Left ventricle myocardium superior (tissue), 1 donor: ENCODE measurements at regions not wholly inside any gene's neighbourhood (a gene's known extent, or its start where the extent isn't known, plus 50 kb on each side); places are given as distances from the start of the nearest gene placed in this dataset.

ENCODE experiments used
- ATAC-seq: fragments of 200-7000 bp; cut with Tn5 transposase; one replicate; pipeline ENCODE4 v1.9.1; 2020; ENCODE audit warnings: mild to moderate bottlenecking, moderate library complexity
- DNase-seq: peaks from one replicate; pipeline ENCODE4 v3.0.0-alpha.2; 2020
- intact Hi-C: fragments of 100-400 bp; cut with micrococcal nuclease; formaldehyde crosslinking; loops from one replicate; pipeline ENCODE4 v1.11.0; 2022
- donor health status: DM: no; HTN: yes; CAD: no; lungs with severe emphysema.

DNA sequence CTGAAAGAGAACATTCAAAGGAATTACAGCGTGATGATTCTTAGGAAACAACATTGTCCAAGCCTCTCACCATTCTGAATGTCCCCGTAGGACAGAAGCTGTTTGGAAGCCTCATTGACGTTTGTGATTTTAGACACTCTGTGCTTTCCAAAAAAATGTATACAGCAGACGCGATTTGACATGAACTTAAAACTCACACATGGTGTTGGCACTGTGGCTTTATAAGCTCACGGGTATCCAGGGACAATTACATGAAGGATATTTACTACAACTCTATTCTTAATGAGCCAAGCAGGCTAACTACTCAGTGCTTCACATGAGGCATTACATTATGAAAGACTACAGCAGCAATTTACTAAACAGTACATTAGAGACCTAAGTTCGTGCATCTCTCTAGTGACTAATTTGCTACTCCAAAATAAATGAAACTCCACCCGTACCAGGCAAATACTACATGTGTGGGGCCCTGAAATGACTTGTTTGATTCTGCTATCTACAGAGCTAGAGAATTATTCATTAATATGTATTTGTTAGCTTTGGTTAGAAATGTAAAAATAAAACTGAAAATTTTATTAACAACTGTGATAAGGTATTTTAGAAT is 620.7 kb downstream of the SPRY1 start:
- DNase-seq: no peak
- no peak for ATAC-seq
- intact Hi-C loops: no loop called here

DNA sequence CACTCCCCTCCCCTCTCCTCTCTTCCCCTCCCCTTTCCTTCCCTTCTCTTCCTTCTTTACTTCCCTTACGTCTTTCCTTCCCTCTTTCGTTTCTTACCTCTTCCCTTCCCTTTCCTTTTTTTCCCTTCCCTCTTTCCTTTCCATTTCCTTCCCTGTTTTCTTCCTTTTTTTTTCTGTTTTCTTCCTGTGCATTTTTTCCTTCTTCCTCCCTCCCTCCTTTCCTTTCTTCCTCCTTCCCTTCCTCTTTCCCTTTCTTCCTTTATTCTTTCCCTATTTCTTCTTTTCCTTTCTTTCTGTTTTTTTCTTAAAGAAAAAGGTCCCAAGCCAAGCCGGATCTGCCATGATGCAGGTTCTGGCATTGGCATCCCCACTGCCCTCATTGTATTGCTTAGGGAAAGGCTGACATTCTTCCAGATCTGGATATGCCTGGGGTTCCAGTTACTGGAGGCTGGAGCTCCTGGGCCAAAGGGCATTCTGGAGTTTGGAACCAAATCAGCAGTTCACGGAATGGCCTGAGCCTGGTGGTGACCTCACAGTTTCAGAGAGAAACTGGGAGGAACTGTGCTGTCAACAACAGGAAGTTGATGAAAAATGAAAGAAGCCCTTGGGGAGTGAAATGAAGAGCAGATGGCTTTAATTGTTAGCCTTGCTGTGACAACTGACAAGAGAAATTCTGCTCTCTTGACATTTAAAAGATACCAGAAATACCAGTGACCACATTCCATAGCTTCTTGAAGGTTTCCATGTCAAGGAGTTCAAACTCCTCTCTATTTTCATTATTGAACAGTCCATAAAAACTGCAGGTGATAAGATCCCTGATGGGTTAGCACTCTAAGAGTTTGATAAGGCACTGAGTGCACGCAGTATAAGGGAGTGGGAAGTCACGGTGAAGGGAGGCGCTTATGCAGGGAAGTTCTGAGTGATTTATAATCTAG is 622.1 kb downstream of the SPRY1 start:
- ATAC-seq (peak; percentile 93), DNase-seq (peak; percentile 50)
- intact Hi-C loops: no loop called here

DNA sequence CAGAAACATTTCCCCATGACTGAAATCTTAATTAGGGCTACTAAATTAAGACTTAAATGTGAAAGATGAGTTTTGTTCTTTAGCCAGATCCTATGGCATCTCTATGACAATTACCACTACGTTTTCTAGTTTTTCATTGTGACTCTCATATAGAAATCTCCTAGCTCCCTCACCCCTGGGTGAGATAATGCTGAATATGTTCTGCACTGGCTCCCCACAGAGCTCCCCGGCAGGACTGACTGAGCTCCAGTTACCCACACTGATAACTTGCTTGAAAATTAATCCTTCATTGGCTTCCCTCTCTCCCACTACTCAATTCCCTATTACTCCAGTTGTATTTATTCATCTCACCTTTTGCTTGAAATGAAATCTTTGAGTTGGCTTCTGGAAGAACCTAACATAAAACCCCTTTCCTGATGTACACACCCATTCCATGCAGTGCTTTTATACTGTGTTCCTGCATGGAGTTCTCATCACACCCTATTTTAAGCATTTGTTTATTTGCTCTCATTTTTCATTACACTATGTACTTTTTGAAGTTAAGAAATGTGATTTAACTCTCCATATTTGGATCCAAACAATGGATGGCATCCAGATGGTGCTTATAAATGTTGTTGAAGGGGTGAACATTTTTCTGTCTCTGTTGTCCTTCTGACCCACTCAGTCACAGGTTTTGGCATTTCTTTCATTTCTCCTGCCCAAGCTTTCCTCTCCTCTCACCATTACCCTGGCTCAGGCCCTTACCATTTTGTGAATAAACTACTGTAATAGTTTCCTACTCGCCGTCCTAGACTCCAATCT is 623.4 kb downstream of the SPRY1 start:
- intact Hi-C loops: no loop called here
- DNase-seq (no peak), ATAC-seq (peak; percentile 67)

DNA sequence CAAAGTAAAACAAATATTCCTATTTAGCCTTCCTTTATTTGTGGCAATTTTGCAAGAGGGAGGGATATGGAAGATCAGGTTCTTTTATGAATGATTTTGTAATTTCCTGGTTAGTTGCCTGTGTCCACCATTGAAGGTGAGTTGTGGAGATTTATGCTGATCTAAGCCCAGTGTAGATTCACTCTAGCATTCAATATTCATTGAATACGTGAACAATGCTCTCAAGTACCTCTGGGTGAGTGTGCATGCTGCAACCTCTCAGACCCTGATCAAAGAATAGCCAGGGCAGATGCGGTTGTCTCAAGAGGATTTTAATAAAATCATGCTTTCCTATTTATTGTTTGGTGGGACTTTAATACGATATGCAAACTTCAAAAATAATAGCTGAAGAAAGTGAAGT is 628.4 kb downstream of the SPRY1 start:
- intact Hi-C loops: no loop called here
- ATAC-seq: no peak
- DNase-seq: no peak

DNA sequence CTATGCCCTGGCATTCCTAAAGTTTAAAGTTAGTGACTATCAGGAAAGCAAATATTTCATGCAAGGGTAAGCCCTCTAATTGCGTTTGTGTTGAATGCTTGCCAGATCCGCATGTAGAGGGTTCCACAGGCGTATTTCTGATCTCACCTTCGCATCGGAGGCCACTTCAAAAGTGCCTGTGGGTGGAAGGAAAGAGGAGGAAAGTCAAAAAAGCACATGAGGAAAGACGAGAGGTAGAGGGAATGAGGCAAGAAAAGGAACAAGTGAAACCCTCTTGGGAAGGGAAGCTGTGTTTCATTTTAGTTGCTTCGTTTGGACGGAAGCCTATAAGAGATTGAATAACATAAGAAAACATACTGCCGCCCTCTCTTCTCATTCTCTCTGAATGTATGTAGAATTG is 628.8 kb downstream of the SPRY1 start:
- intact Hi-C loops: no loop called here
- DNase-seq (no peak), ATAC-seq (no peak)

DNA sequence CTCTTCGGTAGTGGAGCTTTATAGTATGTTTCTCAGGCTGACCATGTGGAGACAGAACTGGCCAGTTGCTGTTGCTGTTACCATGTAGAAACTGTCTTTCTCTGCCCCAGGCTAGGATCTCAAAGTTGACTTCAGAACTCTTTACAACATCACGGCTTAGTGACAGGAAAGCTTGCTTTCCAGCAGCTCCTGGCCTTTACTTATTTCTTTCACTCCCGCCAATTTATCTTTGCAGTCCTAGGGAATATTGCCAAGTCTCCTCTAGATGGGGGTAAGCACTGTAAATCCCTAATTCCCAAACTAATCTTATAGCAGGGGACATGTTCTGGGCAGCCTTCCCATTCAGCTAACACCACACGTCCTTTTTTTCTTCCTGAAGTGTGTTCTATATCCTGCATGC is 631.6 kb downstream of the SPRY1 start:
- intact Hi-C loops: no loop called here
- ATAC-seq: peak; percentile 36
- DNase-seq: no peak

DNA sequence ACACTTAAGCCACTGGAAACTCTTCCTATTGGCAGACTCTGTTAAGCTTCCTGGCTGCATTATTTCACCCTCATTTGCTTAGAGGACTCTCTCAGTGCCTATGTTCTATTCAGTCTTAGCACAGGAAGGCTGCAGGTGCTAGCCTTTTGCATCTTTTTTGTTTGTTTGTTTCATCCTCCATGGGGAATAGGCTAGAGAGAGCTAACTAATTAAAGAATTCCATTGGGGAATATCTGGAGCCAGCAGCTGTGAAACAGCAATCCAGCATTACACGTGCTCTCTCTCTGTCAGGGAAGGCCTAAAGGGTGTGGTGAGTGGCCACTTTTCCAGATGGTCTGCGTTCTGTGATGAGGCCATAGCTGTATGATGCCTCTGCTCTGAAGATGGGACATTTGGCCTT is 633.6 kb downstream of the SPRY1 start:
- DNase-seq: peak; percentile 33
- intact Hi-C loops: no loop called here
- ATAC-seq: peak; percentile 97

DNA sequence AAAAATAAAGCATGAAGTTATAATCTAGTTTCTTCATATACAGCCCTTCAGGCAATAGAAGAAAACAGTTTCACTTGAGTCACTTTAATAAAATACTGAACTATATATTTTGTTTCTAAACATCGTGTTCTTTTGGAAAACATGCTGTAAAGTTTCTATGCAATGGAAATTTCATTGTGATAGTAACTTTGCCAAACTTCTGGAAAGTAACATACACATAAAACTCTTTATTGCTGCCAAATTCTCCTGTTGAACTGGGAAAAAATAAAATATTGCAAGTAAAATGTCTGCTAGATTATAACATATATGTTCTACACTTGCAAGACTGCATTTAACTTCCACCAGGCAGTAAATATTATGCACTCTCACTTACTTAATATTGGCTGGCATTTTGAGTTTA is 635.4 kb downstream of the SPRY1 start:
- ATAC-seq: no peak
- no peak for DNase-seq
- intact Hi-C loops: no loop called here

DNA sequence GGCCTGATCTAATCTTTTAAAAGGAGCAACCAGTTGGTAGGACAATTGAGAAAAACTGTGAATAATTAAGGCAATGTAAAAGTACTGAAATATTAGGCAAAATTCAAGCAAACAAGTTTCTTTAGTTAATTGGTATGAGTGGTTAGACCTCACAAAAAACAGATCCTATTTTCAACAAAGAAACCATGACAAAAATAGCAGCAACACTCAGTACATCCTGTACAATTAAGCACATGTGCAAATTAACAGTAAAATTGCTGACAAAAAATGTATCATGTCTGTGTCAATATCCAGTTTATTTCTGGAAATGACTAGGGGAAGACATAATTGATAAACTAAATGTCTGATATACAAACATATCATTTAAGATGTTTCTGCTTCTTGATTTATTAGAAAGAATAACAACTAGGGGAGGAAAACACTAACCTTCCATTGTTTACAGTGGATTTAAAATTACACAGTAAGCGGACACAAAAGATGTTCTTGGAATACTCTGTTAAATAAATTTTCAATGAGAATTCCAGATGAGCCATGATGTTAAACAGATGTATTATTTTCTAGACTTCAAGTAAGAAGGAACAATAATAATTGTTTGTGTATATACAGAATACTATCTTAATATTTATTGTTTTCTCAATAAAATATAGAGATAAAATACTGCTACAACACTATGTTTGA is 638.9 kb downstream of the SPRY1 start:
- ATAC-seq: peak; percentile 44
- no peak for DNase-seq
- intact Hi-C loops: no loop called here

DNA sequence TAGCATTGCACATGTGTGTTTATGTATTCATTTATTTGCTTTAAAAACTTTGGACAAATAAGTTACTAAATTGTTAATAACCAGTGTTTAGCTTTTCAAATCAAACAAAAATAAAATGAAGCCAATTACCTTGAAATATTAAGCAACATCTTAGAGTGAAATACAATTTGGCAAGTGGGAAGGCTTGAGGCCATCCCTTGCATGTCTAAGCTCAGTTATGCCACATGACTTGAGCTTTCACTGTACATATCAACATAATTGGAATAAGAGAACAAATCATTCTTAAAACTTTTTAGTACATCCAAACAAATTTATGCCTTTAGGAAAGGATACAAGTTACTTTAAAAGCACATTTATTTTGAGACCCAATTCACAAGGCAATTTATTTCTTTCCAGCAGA is 640.6 kb downstream of the SPRY1 start:
- ATAC-seq (no peak), DNase-seq (no peak)
- intact Hi-C loops: no loop called here

DNA sequence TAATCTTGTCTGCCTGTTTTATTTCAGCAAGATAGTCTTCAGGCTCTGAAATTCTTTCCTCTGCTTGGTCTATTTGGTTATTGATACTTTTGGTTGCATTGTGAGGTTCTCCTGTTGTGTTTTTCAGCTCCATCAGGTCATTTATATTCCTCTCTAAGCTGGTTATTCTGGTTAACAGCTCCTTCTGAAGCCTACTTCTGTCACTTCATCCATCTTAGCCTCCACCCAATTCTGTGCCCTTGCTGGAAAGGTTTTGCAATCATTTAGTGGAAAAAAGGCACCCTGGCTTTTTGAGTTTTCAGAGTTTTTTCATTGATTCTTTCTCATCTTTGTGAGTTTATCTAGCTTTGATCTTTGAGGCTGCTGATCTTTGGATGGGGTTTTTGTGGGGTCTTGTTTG is 647.7 kb downstream of the SPRY1 start:
- intact Hi-C loops: no loop called here
- no peak for ATAC-seq
- DNase-seq: no peak

DNA sequence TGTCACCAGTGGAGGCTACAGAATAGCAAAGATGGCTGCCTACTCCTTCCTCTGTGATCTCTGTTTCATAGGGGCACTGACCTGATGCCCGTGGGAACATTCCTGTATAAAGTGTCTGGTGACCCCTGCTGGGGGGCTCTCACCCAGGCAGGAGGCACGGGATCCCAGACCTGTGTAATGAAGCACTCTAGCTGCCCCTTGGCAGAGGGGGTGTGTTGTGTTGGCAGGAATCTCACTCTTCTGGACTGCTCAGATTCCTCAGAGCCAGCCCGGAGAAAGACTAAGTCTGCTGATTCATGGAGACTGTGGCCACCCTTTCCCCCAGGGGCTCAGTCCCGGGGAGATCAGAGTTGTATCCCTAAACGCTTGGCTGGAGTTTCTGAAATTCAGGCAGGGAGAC is 648.3 kb downstream of the SPRY1 start:
- DNase-seq (no peak), ATAC-seq (no peak)
- intact Hi-C loops: no loop called here

DNA sequence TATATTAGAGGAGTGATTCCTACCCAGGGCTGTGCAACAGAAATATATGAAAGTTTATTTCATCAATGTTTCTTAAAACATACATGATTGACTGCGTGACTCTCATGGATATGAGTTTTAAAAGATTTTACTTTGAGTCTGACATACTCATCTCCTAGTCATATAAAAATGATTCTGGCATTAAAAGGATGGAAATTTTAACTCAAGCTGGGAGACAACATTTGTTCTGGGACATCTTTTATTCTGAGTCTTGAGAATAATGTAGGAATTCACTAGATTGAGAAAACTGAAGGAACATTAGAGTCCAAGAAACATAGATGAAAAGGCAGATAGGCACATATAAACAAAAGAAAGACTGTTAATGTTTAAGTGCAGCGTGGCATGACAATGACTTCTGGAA is 649.6 kb downstream of the SPRY1 start:
- ATAC-seq (no peak), DNase-seq (no peak)
- intact Hi-C loops: no loop called here

DNA sequence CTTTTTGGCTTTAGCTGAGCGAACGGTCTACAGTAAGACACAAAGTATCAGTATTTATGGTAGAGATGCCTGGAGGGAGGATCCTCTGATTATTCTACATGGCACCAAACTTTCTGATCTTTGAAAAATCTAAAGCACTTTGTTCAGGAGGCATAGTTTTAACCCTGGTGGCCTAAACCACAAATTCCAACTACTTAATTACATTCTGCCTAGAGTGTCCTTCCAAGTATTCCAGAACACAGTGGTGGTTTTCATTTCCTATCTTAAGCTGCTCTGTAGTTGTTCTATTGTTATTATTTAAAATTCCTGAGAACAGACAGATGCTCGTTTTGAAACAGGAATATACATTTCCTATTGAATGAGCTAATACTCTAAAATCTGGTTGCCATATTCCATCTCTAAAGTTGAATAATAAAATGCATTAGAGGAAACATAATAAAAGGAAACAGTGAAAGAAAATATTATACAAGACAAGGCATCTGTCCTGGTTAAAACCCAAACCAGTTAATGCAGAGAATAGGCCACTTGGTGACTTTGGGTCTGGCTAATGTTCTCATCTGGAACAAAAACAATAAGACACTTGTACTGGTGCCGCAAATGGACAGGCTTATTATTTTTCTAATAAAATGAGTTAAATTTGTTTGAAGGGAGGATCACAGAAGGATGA is 657.4 kb downstream of the SPRY1 start:
- intact Hi-C loops: no loop called here
- no peak for DNase-seq
- ATAC-seq: no peak

DNA sequence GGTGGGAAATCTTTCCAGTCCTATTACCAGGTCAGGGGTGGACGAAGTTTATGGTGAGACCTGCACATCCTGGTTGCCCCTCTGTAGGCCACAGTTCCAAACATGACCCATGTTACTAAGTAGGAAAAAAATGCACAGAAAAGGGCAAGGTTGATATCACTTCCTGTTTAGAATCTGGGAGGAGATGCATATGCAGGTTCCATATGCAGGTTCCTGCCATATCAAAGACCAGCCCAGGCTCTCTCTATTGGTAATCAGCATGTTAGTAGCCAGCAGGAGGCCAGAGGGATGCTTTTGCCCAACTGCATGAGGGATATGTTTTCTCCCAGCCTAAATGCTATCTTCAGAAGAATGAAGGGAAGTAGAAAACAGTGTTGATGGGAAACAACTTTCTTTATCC is 657.2 kb downstream of the ANKRD50 start:
- intact Hi-C loops: no loop called here
- ATAC-seq (no peak), DNase-seq (no peak)

DNA sequence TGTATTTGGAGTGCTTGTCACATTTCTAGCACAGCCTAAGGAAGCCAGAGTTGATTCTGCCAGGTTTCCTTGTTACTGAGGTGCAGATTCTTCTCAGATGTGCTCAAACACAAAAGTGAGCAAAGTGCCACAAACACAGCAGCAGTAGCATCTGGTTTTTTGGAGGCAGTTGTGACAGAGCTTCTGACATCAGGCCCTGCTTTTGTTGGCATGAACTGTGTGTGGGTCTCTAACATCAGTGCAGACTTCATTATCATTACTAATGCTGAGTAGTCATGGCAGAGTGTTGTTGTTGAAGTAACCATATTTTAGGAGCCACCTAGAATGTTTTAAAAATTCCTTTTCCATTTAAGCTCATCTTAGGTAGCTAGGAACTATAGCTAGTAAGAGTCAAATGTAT is 656.6 kb downstream of the ANKRD50 start:
- DNase-seq: no peak
- ATAC-seq: no peak
- intact Hi-C loops: no loop called here

DNA sequence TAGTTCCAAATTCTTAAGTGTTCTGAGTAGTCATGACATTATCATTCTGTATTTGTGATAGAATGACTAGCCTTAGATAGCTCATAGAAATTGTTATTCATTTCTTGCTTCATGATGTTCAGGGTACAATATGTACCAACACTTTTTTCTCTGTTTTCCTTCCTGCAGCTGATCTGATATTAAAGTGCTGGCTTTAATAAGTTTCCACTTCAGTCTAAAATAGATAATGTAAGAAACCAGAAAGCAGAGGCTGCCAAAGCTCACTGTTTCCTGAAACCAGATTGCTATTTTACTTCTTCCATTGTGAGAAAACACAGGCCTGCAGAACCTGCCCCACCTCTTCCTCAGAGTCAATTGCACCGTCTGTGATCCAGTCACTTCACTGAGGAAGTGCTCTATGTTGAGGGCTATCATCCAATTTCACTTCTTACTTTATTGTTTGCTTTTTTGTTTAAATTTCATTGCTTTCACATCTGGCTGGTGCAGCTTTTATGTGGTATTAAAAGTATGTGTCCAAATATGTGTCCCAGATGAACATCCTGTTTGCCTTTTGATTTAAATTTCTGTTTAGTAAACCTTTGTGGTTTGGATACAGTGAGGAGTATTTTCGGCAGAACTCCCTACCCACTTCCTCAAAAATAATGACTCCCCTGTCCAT is 652.1 kb downstream of the ANKRD50 start:
- intact Hi-C loops: no loop called here
- ATAC-seq: peak; percentile 95
- DNase-seq: peak; percentile 30

DNA sequence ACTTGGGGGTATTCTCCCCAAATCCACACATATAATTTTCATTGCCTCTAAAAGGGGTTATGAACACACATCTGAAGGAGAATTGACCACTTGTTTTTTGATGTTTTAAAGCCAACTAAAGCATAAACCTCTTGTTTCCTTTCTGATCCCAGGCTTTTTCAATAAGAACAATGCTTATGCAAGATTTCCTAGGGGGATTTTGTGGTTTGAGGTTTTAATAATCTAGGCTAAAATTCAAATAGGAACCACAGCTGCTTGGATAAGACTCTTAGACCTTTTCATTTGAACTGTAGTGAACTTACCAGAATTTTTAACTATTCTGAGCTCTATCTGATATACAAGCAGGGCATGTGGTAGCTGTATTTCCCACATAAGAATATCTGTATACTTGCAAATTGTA is 651.1 kb downstream of the ANKRD50 start:
- ATAC-seq (peak; percentile 65), DNase-seq (no peak)
- intact Hi-C loops: no loop called here

DNA sequence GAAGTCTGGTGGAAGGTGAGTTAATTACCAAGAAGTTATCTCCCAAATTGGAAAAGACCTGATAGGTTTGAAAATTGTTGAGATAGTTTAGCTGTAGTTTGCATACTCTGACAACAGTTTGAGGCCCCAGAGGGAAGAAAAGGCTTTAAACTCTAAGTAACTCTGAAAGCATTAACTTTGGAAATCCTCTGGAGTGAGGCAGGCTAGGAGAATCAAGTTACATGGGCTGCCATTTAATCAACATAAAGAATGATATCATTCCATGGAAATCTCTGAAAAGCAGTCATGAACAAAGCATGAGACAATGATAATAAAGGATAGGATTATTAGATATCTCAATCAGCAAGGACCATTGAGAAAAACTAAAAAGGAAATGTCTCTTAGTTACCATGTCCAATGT is 647.1 kb downstream of the ANKRD50 start:
- ATAC-seq (no peak), DNase-seq (no peak)
- intact Hi-C loops: no loop called here
